Activated CD4-positive, CD25-positive, alpha-beta regulatory T cell treated with anti-CD3 and anti-CD28 coated beads, Interleukin-2, amount 50 U/mL, for 24 hours (primary cell): ENCODE measurements at regions not wholly inside any gene's neighbourhood (a gene's known extent, or its start where the extent isn't known, plus 50 kb on each side); places are given as distances from the start of the nearest gene placed in this dataset.

Source experiments
- ATAC-seq, 2 donors: fragments of 150-1000 bp; cut with Tn5 transposase; one replicate each; pipeline ENCODE4 v1.10.0; 2021; ENCODE audit warnings: mild to moderate bottlenecking in 1 of 2, moderate library complexity in 1 of 2

GRCh38 chr7:17661982-17662585 lies 278.2 kb downstream of the SNX13 start:
- ATAC-seq: no peak

DNA sequence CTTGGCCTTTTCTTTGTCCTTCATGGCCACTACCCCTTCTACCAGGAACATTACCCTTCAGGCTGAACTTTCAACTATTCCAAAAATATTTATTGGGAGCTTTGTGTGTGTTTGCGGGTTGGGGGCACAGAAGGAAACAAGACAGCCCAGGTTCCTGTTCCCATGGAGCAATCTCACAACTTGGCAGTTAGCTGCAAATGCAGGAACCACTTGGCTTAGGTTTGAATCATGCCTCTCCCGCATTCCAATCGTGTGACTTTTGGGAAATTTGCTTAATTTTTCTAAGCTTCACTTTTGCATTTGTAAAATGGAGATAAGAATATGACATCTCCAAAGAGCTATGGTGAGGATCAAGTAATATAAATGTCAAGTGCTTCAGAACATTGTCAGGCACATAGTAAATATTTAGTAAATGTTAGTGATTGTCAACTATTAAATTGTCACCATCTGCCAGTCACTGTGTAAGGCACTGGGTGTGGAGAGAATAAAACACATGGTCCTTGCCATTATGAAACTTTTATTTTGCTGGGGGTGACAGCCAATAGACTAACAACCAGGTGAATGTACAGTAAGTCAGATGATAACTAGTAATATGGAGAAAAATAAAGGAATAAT lies 277.1 kb downstream of the SNX13 start:
- ATAC-seq: no peak

GRCh38 chr7:17665029-17665428 lies 275.3 kb downstream of the SNX13 start:
- no peak for ATAC-seq

DNA sequence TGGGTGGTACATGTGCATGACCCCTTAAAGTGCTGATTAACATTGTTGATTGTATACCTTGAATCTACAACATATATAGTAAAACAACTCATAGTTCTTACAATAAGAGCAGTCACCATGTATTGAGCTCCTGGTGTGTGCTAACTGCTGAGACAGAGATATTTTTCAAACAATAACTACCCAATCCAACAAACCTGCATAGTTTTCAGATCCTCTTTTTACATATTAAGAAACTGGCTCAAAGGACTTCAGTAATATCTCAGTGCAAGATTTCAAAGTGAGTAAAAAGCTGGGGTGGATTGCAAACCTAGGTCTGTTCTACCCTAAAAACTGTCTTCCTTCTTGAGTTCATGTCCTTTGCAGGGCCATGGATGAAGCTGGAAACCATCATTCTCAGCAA lies 272.2 kb downstream of the SNX13 start:
- no peak for ATAC-seq

- ATAC-seq: no peak
Measured at GRCh38 chr7:17669204-17669603, 271.1 kb downstream of the SNX13 start.

DNA sequence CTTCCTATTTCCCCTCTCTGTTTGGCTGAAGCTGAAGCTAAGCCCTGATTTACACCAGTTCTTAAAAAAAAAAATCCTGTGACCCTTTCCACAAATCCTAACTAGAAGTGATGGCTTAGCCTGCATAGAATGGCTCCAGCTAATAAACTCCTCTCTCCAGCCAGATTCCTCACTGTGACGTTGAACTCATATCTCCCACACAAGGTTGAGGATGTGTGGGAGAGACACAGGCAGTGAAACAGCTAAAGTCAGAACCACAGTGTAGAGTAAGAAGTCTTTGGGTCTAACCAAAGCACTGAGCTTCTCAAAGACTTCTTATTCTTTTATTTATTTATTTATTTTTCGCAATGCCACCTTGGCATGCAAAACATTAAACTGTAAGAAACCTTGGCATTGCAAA lies 268.3 kb downstream of the SNX13 start:
- ATAC-seq: no peak

DNA sequence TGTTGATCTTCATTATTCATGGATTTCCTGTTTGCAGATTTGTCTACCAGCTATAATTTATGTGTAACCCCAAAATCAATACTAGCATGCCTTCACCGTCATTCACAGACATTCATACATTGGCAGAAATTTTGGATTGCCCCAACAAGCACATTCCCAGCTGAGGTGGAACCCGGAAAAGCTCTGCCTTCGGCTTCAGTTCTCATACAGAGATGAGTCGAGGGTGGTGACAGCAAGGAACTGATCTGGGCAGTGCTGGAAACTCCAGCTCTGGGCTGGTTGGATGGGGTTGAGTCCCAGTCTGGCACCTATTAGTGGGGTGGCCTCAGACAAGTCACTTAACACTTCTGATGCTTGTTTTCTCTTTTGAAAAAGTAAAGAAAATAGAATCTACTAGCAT lies 267.5 kb downstream of the SNX13 start:
- no peak for ATAC-seq

DNA sequence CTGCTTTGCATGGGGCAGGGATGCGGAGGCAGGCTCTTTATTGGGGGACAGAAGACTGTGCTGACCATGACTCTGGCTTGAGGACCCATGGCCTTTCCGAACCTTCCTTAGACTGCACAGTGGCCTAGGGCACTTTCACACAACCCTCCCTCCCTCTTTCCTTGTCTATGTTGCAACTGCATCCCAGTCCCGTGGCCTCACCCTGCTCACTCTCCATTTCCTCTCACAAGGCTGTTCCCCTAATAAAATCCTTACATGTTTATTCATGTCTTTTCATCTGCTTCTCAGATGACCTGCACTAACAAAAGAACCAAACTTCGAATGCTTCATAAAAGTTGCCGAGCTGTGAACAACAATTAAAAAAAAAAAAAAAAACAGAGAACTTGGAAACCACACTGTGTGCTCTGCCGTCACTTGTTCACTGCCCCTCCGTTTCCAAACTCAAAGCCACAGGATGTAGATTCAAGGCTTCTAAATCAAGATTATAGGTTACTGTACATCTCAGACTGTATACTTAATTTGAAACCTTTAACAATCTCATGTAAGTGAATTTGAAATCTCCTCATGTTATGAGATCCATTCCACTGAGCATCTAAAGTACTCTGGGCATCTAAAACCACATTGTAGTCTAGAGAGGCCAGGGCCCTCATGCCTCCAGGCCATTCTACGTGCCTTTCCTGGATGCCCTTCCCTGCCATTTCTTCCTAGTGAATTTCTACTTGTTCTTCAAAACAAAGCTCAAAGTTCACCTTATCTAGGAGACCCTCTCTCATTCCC lies 265.9 kb downstream of the SNX13 start:
- no peak for ATAC-seq

DNA sequence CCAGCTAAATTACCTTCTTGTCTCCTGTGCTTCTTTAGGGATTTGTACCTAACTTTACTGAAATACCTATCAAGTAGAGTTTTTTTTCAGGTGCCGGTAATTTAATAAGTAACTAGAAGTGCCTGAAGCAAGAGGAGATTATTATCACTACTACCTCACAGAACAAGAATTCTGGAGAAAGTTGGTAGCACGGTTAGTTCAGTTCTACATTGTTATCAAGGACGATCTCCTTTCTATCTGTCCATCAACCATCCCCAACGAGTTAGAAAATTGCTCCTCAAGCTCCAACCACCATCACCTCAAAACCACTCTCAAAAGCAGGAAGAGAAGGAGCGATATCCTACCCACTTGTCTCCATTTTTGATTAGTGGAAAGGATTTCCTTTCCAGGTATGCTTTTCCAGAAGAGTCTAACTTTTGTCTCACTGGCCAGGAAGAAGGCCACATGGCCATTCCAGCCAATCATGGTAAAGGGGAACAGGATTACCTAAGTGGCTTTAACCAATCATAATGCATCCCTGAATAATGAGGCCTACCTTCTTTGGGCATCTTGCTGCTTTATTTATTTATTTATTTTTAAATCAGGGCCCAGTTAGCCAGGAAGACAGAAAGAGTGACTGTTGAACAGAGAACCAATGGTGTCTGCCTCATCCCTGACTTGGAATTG lies 265.2 kb downstream of the SNX13 start:
- no peak for ATAC-seq

DNA sequence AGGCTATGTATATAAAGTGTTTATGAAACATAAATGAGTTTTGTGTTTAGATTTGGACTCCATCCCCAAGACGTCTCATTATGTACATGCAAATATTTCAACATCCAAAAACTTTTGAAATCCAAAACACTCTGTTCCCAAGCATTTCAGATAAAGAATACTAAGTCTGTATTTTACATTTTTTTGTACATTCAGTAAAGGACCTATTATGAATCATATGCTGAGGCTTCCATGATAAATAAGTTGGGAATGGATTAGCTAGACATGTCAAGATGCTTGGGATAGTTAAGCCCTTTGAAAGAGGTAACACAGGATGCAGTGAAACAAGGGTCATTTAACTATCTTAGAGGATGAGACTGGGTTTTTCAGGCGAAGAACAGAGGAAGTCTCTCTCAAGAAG lies 262.9 kb downstream of the SNX13 start:
- ATAC-seq: no peak

DNA sequence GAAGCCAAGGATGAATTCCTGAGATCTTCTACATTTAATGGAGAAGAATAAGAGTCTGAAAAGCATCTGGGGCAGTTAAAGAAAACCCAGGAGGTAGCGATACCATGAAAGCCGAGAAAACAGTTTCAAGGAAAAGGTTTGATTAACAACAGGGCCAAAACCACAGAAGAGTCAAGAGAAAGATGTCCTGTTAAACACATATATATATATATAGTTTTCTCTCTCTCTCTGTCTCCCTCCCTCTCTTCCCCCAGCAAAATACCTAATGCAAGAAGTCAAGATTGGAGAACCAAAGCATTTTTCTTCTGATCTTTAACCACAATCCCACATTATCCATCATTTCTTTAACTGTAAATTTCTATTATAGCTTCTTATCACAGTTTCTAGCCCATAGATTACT lies 261.4 kb downstream of the SNX13 start:
- no peak for ATAC-seq

- ATAC-seq: no peak
Measured at GRCh38 chr7:17679458-17679857, 260.8 kb downstream of the SNX13 start.

- no peak for ATAC-seq
Measured at GRCh38 chr7:17680026-17680425, 260.3 kb downstream of the SNX13 start.

DNA sequence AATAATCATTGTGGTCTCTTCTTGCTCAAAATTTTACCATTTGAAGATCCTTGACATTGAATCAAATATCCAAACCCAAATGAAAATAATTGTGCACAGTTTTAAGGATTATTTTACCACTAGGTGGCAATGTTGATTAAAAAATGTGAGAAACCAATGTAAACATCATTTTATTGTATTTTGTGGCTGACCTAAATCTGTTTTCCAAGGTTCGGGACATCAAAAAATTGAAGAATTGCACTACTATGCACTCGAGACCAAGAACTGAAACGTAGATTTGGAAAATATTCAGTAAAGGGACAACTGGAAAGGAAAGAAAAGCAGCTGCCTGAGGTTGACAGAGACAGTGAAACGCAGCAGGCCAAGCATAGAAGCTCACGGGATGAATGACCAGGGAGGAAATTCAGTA lies 259.3 kb downstream of the SNX13 start:
- no peak for ATAC-seq

GRCh38 chr7:17681965-17682364 lies 258.3 kb downstream of the SNX13 start:
- no peak for ATAC-seq

- no peak for ATAC-seq
Measured at GRCh38 chr7:17682586-17682985, 257.7 kb downstream of the SNX13 start.

DNA sequence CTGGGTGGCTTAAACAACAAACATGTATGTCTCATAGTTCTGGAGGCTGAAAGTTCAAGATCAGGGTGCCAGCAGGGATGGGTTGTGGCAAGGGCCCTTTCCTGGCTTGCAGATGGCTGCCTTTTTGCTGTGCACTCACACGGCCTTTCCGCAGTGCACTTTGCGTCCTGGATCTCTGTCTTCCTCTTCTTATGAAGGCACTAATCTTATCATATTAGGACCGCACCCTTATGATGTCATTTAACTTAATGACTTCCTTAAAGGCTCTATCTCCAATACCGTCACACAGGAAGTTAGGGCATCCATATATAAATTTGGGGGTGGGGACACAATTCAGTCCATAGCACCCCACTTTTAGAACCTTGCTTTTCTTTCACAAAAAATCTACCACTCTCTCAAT lies 255.2 kb downstream of the SNX13 start:
- no peak for ATAC-seq

GRCh38 chr7:17687361-17687760 lies 252.9 kb downstream of the SNX13 start:
- no peak for ATAC-seq

- no peak for ATAC-seq
Measured at GRCh38 chr7:17689361-17689902, 250.9 kb downstream of the SNX13 start.

- ATAC-seq: no peak
Measured at GRCh38 chr7:17690030-17690429, 250.3 kb downstream of the SNX13 start.

- ATAC-seq: no peak
Measured at GRCh38 chr7:17696422-17696821, 243.9 kb downstream of the SNX13 start.

- ATAC-seq: no peak
Measured at GRCh38 chr7:17697128-17697881, 243.0 kb downstream of the SNX13 start.

DNA sequence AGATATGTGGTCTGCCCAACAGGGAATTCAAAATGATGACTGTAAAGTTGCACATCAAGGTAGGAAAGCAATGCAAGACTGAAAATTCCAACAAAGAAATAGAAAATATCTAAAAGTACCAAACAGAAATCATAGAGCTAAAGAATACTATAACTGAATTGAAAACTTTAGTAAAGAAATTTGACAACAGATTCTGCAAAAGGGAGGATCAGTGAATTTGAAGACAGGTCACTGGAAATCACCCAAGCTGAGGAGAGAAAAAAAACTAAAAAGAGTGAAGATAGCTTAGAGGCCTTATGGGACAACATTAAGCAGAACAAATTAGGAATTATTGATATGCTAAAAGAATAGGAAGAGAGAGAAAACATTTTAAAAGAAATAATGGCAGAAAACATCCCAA lies 240.6 kb downstream of the SNX13 start:
- no peak for ATAC-seq
